ENCODE measurements at regions not wholly inside any gene's neighbourhood (a gene's known extent, or its start where the extent isn't known, plus 50 kb on each side); places are given as distances from the start of the nearest gene placed in this dataset.

DNA sequence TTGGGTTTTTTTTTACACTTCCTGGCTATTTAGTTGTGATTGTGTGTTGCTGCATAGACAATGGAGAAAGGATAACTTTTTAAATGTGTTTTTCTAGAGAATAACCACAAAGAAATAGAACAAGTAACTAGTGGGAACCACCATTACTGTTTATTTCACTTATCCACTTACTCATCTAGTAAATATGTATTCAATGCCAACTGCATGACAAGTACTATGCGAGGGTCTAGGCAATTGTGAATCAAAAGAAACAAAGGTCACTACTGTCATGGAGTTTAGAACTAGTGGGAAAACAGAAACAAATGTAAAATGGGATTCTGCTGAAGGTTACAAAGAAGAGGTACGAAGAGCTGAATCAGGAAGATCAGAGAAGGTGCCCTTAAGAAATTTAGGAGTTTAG, 600.9 kb upstream of the ROBO2 start:
- TF ChIP-seq, protein P1, sequence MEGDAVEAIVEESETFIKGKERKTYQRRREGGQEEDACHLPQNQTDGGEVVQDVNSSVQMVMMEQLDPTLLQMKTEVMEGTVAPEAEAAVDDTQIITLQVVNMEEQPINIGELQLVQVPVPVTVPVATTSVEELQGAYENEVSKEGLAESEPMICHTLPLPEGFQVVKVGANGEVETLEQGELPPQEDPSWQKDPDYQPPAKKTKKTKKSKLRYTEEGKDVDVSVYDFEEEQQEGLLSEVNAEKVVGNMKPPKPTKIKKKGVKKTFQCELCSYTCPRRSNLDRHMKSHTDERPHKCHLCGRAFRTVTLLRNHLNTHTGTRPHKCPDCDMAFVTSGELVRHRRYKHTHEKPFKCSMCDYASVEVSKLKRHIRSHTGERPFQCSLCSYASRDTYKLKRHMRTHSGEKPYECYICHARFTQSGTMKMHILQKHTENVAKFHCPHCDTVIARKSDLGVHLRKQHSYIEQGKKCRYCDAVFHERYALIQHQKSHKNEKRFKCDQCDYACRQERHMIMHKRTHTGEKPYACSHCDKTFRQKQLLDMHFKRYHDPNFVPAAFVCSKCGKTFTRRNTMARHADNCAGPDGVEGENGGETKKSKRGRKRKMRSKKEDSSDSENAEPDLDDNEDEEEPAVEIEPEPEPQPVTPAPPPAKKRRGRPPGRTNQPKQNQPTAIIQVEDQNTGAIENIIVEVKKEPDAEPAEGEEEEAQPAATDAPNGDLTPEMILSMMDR (IDR thresholded peaks at IDR 0.05), result no peak
- TF ChIP-seq POLR2A (IDR thresholded peaks at IDR 0.05), result no peak

All from transverse colon (tissue), 3 donors.